GM18502 (cell line): ENCODE measurements at regions not wholly inside any gene's neighbourhood (a gene's known extent, or its start where the extent isn't known, plus 50 kb on each side); places are given as distances from the start of the nearest gene placed in this dataset.

Source experiments
- ATAC-seq: cut with Tn5 transposase; IDR thresholded peaks from one replicate; pipeline ENCODE4 v1.9.1; 2021; ENCODE audit warnings: mild to moderate bottlenecking; ENCODE audit not compliant: unreplicated experiment, poor library complexity

GRCh38 chr2:120910956-120911951 lies 175.6 kb downstream of the GLI2 start:
- no peak for ATAC-seq

- ATAC-seq, result no peak
These were observed 176.7 kb downstream of the GLI2 start for GRCh38 chr2:120912101-120912985.

GRCh38 chr2:120913972-120914838 lies 178.5 kb downstream of the GLI2 start:
- no peak for ATAC-seq

- ATAC-seq, result no peak
These were observed 179.3 kb downstream of the GLI2 start for GRCh38 chr2:120914839-120915521.

- ATAC-seq, result no peak
These were observed 180.0 kb downstream of the GLI2 start for GRCh38 chr2:120915670-120916069.

- ATAC-seq, result no peak
These were observed 180.8 kb downstream of the GLI2 start for GRCh38 chr2:120916446-120916845.

GRCh38 chr2:120917886-120918285 lies 182.2 kb downstream of the GLI2 start:
- no peak for ATAC-seq

GRCh38 chr2:120919216-120919615 lies 183.5 kb downstream of the GLI2 start:
- no peak for ATAC-seq

GRCh38 chr2:120919771-120920453 lies 184.2 kb downstream of the GLI2 start:
- ATAC-seq, result no peak

GRCh38 chr2:120920454-120921148 lies 184.9 kb downstream of the GLI2 start:
- no peak for ATAC-seq

GRCh38 chr2:120921457-120921856 lies 185.8 kb downstream of the GLI2 start:
- ATAC-seq, result no peak

- no peak for ATAC-seq
These were observed 187.1 kb downstream of the GLI2 start for GRCh38 chr2:120922571-120923332.

GRCh38 chr2:120923426-120923825 lies 187.8 kb downstream of the GLI2 start:
- ATAC-seq, result no peak

GRCh38 chr2:120924924-120925323 lies 189.3 kb downstream of the GLI2 start:
- ATAC-seq, result no peak

- ATAC-seq, result no peak
These were observed 191.0 kb downstream of the GLI2 start for GRCh38 chr2:120926463-120927264.

GRCh38 chr2:120927265-120927628 lies 191.6 kb downstream of the GLI2 start:
- no peak for ATAC-seq

- ATAC-seq, result no peak
These were observed 194.2 kb downstream of the GLI2 start for GRCh38 chr2:120929829-120930228.
